ENCODE measurements at regions not wholly inside any gene's neighbourhood (a gene's known extent, or its start where the extent isn't known, plus 50 kb on each side); places are given as distances from the start of the nearest gene placed in this dataset.

DNA sequence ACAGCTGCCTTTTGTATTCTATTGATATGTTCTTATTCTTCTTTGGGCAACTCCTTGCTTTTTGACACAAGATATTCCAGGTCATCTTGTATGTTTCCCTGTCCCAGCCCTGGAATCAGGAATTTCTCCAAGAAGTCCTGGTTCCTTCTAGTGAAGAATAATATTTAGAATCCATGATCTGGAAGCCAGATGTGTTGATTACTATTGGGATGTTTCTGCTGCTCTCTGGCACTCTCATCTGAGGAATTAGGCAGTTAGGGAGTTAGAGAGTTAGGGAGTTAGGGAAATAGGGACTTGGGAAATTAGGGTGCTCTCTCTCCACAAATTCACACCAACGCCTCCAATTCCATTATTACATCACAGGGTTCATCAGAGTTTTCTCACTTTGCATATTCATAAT lies 191.2 kb downstream of the ZNF330 start:
- no peak overlapping the region for H3K4me3 ChIP-seq (ENCODE audit: low read length)
- DNase-seq (ENCODE audit: low read depth): no peak
- TF ChIP-seq, protein P1, sequence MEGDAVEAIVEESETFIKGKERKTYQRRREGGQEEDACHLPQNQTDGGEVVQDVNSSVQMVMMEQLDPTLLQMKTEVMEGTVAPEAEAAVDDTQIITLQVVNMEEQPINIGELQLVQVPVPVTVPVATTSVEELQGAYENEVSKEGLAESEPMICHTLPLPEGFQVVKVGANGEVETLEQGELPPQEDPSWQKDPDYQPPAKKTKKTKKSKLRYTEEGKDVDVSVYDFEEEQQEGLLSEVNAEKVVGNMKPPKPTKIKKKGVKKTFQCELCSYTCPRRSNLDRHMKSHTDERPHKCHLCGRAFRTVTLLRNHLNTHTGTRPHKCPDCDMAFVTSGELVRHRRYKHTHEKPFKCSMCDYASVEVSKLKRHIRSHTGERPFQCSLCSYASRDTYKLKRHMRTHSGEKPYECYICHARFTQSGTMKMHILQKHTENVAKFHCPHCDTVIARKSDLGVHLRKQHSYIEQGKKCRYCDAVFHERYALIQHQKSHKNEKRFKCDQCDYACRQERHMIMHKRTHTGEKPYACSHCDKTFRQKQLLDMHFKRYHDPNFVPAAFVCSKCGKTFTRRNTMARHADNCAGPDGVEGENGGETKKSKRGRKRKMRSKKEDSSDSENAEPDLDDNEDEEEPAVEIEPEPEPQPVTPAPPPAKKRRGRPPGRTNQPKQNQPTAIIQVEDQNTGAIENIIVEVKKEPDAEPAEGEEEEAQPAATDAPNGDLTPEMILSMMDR (IDR thresholded peaks at IDR 0.05; ENCODE audit: insufficient read depth, low read depth, low read length, missing control alignments): no peak

DNA sequence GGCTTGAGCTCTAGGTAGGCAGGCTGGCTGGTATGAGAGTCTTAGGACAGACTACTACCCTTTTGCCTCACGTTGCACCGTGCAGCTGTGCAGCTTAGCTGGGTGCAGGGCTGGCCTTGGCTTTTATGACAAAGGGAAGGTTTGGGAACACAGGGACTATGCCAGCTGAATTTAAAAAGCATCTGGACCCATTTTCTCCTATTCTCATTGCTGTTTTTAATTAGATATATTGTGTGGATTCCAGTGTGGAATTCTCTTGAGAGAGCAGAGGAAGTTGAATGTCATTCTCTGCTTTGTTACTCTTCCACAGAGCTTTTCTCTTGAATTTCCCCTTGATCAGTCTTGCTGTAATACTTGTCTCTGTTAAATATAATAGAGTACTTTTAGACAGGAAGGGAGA lies 192.7 kb downstream of the ZNF330 start:
- TF ChIP-seq, protein P1 (IDR thresholded peaks at IDR 0.05; ENCODE audit: insufficient read depth, low read depth, low read length, missing control alignments): no peak

DNA sequence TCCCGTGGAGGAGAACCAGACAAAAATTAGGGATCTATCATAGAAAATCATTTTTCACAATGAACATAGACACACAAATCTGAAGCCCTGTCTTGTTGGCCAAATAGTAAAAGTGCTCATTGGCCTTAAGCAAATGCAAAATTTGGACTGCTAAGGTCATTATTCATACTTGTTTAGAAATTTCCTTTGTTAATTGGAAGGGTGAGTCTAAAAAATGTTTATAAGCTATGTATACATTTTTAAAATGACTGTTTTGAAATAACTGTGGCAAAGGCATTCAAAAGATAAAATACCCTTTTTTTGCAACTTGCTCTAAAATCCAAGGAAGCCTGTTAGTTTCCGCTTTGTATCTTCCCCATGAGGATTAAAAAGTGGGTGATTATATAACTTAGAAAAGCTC lies 195.0 kb downstream of the ZNF330 start:
- TF ChIP-seq, protein P1 (IDR thresholded peaks at IDR 0.05; ENCODE audit: insufficient read depth, low read depth, low read length, missing control alignments): no peak
- no peak overlapping the region for H3K4me3 ChIP-seq (ENCODE audit: low read length)
- no peak for DNase-seq (ENCODE audit: low read depth)

More for the DNA sequence above, 192.7 kb downstream of the ZNF330 start:
- no peak for DNase-seq (ENCODE audit: low read depth)
- H3K4me3 ChIP-seq (ENCODE audit: low read length): no peak overlapping the region

DNA sequence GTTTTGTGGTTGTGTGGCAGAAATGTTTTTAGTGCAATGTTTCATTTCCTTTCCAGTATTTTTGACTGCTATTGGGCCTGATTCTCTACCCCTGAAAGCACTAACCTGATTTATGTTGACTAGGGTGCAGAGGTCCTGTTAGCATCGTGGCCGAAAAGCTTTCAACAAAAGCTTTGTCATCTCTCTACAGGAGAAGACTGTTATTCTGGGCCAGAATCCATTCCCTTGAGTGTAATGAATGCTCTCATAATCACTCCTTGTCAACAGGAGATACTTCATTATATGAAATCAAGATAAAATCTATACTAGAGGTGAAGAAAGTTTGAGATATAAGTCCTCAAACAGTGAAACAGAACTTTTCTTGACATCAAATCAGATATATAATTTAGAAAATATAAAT lies 195.5 kb downstream of the ZNF330 start:
- no peak for DNase-seq (ENCODE audit: low read depth)

DNA sequence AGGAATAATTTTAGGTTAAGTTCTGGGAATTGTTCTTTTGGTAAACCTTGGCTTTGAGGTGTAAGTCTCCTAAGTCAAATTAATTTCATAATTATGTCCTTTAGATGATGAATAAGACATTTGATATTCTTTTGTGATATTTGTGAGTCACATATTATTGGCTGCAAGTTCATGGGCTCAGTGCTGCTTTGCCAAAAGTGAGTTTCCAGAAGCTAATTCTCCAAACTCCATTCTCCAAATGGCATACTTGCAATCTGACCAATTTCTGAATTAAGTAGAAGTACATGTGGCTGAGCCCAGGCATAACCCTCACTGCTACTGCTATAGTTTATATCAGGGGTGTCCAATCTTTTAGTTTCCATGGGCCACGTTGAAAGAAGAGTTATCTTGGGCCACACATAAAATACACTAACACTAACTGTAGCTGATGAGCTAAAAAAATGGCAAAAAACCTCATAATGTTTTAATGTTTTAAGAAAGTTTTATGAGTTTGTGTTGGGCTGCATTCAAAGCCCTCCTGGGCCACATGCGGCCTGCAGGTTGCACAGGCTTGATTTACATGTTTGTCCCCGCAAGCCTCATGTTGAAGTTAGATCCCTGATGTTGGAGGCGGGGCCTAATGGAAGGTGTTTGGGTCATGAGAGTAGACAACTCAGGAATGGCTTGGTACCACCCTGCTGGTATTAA lies 196.1 kb downstream of the ZNF330 start:
- no peak for DNase-seq (ENCODE audit: low read depth)
- H3K4me3 ChIP-seq (ENCODE audit: low read length): no peak overlapping the region
- TF ChIP-seq, protein P1 (IDR thresholded peaks at IDR 0.05; ENCODE audit: insufficient read depth, low read depth, low read length, missing control alignments): no peak

More for the DNA sequence above, 195.5 kb downstream of the ZNF330 start:
- TF ChIP-seq, protein P1 (IDR thresholded peaks at IDR 0.05; ENCODE audit: insufficient read depth, low read depth, low read length, missing control alignments): no peak
- no peak overlapping the region for H3K4me3 ChIP-seq (ENCODE audit: low read length)

DNA sequence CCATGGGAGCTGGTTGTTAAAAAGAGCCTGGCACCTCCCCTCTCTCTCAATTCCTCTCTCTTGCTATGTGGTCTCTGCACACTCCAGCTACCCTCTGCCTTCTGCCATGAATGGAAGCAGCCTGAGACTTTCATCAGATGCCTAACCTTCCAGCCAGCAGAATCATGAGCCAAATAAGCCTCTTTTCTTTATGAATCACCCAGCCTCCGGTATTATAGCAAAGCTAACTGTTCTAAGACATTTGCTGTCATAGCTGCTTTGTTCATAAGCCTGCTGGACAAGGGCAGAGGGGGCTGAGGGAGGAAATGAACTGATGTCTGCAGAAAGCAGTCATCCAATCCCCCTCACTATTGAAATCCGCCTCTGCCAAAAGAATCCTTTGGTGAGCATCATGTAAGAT lies 196.7 kb downstream of the ZNF330 start:
- no peak for DNase-seq (ENCODE audit: low read depth)
- no peak overlapping the region for H3K4me3 ChIP-seq (ENCODE audit: low read length)
- TF ChIP-seq, protein P1 (IDR thresholded peaks at IDR 0.05; ENCODE audit: insufficient read depth, low read depth, low read length, missing control alignments): no peak

DNA sequence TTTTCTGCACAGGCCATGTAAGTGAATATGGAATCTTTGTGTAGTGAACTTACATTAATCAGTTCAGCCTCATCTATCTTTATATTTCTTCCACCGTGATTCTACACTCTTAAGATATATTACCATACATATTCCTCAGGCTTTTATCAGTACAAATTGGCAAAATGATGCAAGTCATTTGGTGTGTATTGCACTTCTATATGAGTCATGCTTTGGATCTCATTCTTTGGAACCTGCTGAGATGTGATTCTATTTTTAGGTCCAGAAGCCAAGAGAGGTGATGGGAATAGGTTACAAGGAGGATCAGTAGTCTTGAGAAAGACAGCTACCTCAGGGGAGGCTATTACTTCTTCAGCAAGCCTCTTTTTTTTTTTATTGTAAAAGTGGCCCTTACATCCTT lies 204.4 kb downstream of the ZNF330 start:
- TF ChIP-seq, protein P1 (IDR thresholded peaks at IDR 0.05; ENCODE audit: insufficient read depth, low read depth, low read length, missing control alignments): no peak
- no peak overlapping the region for H3K4me3 ChIP-seq (ENCODE audit: low read length)
- DNase-seq (ENCODE audit: low read depth): peak; percentile 53

All from epithelial cell of esophagus (primary cell).